GM12892 (cell line): ENCODE measurements at regions not wholly inside any gene's neighbourhood (a gene's known extent, or its start where the extent isn't known, plus 50 kb on each side); places are given as distances from the start of the nearest gene placed in this dataset.

Experiments used
- DNase-seq: peaks from one replicate; pipeline ENCODE4 v3.0.0; 2011; ENCODE audit not compliant: insufficient read length
- FAIRE-seq: peaks from 2 replicates; lab custom pipeline; 2011; peaks lifted over from hg19 to GRCh38; lab: Jason Lieb, UNC
- POLR2A ChIP-seq: IDR thresholded peaks from 2 replicates; pipeline ENCODE4 v1.6.1; 2011; ENCODE audit warnings: low read depth, low read length, control low read depth
- POLR2AphosphoS5 ChIP-seq: IDR thresholded peaks from 2 replicates; pipeline ENCODE4 v1.6.1; 2011; ENCODE audit warnings: low read depth, low read length, control low read depth
- TAF1 ChIP-seq: IDR thresholded peaks from 2 replicates; pipeline ENCODE4 v1.6.1; 2011; ENCODE audit warnings: low read depth, mild to moderate bottlenecking, control low read depth, low read length, borderline replicate concordance

DNA sequence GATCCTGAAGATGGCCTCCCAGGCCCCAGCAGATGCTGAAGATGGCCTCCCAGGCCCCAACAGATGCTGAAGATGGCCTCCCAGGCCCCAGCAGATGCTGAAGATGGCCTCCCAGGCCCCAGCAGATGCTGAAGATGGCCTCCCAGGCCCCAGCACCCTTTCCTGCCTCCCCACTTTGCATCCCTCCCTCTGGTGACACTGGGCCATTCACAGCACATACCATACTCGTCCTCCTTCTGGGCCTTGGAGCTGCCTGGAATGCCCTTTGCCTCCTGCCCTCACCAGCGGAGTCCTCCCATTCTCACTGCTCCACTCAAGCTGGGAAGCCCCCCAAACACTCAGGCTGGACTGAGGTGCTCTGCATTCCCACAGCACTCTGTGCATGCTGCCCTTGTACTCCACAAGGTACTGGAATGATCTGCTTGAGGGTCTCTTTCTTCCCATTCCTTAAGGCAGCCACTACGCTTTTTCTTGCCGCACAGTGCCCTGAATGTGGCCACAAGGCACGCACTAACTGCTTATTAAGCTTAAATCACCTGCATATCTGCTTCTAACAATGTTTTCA is 550.0 kb downstream of the BNC2 start:
- DNase-seq (no peak), FAIRE-seq (no peak)
- TF ChIP-seq TAF1 (no peak), POLR2AphosphoS5 (no peak), POLR2A (no peak)

DNA sequence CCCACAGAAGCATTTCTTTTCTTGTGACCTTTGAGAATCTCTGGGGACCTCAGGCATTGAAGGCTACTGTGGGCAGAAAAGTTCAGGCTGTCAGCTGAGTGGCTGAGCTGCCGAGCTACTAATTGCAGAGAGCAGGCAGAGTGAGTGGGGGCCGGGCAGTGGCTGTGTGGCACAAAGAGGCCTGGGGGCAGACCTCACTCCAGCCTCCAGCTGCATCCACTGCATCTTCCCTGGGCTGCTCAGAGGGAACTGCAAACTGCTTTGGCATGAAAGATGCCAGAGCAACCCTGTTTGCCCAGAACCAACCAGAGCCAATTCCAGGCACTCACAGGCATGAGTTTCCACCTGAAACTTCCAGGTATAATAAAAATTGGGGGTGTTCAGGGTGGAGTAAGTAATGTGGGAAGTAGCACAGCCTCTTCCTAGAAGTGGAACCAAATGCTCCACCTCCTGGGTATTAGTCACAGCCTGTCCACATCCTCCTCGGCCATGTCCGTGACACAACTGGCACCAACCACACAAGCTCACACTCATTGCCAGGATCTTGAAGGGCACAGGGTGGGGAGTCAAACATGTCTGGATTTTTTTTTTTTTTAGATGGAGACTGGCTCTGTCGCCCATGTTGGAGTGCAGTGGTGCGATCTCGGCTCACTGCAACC is 548.9 kb downstream of the BNC2 start:
- FAIRE-seq = no peak
- no peak for TF ChIP-seq TAF1
- no peak for DNase-seq

DNA sequence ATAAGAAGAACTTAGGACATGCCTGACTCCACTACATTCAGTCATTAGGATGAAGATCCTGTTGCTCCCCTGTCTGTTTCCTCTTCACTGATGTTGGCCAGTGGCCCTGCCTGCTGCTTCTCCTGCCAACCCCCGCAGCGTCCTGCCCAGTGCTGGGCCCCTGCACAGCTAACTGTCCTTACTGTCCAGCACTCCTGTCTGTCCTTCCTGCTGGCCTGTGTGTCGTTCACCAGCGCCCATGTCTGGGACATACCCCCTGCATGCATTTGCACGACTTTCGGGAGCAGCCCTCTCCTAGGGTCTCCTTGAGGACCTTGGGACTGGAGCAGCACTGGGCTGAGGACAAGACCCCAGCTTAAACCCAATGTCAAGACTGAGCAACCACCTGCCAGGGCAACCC is 547.6 kb downstream of the BNC2 start:
- no peak for FAIRE-seq
- no peak for DNase-seq
- TF ChIP-seq POLR2AphosphoS5 (no peak), TAF1 (no peak), POLR2A (no peak)

DNA sequence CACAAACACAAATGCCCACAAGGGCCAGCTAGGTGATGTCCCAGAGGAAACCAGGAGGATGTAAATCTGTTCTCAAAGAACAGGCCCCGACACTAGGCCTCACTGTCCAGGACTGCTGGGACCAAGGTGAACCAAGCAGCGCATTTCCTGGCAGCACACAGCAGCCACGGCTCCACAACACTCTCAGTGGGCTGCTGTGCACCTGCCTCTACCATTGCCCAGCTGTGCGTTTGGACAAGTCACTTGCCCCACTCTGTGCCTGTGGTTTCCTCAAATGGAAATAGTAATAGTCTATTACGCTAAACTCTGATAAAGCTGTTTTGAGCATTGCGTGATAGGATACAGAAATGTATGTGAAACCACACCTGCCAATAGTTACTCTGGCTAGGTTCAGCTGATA is 544.5 kb downstream of the BNC2 start:
- no peak for TF ChIP-seq POLR2AphosphoS5
- no peak for DNase-seq
- no peak for FAIRE-seq

DNA sequence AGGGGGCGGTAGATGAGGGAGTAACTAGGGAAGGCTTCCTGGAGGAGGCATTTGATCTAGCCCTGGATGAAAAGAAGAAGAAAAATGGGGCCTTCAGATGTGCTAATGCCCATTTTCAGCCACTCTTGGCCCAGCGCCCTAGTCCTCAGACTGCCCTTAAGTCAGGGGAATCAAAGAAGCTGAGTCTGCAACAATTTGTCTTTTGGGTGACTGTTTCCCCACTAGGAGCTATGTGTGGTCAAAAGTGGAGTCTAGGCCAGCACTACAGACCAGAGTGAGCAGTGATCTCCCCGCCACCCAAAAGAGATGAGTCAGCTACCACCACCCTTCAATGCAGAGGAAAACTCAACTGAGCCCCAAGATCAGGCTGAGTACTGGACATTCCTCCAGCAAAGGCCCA is 542.1 kb downstream of the BNC2 start:
- DNase-seq = no peak
- FAIRE-seq = no peak
- TF ChIP-seq POLR2A = no peak
- TF ChIP-seq POLR2AphosphoS5 = no peak
- no peak for TF ChIP-seq TAF1

DNA sequence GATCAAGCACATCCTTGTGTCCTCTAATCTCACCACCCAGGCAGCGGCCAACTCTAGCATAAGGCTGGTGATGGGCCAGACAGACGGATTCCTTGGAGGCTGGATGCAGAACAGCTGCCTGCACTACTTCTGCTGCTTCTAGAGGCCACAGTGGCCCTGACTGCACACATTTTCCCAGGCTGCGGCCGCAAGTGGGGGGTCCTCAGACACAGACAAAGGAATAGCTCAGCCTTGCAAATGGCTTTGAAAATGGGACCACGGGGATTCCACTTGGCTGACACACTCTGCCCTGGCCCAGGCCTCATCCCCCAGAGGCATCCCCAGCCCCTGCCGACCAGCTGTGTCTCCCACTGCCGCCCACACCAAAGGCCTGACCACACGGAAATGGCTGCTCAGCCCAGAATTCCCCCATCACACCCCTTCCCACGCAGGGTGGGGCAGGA is 540.8 kb downstream of the BNC2 start:
- TF ChIP-seq TAF1 (no peak), POLR2AphosphoS5 (no peak), POLR2A (no peak)
- FAIRE-seq (no peak), DNase-seq (no peak)

DNA sequence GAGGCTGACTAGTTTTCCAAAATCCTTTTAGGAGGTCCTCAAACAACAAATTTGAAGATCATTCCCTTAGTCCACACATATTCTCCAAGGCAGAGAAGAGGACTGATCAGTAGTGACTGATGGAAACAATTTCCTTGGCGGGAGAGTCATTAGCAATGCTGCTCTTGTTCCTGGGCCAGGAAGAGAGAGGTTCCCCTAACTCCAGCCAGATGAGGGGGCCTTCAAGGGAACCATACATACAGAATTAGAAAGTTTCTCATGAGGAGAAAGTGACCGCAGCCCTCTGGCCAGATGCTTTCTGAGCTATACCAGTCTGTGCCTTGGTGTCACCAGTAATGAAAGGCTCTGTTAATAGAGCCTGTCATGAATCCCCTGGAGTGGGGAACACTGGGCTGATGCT is 539.4 kb downstream of the BNC2 start:
- no peak for DNase-seq
- TF ChIP-seq TAF1 (no peak), POLR2A (no peak), POLR2AphosphoS5 (no peak)
- FAIRE-seq = no peak

DNA sequence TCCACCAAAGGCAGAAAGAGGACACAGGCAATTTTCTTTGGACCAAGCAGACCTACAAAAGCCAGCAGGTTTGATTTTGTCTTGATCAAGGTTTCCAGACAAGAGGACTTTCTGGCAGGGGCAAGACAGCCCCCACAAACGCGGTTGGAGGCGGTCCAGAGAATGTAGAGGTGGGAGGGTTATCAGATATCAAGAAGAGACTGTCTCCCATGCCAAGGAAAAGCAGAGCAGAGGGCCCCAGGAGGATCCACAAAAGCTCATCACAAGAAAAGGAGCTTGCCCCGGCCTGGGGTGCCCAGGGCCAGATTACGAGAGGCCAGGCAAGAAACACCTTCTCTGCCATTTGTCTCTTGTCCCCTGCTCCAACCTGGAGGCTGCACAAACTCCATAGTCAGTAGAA is 538.9 kb downstream of the BNC2 start:
- FAIRE-seq (no peak), DNase-seq (no peak)
- no peak for TF ChIP-seq TAF1
- no peak for TF ChIP-seq POLR2A
- TF ChIP-seq POLR2AphosphoS5 = no peak

DNA sequence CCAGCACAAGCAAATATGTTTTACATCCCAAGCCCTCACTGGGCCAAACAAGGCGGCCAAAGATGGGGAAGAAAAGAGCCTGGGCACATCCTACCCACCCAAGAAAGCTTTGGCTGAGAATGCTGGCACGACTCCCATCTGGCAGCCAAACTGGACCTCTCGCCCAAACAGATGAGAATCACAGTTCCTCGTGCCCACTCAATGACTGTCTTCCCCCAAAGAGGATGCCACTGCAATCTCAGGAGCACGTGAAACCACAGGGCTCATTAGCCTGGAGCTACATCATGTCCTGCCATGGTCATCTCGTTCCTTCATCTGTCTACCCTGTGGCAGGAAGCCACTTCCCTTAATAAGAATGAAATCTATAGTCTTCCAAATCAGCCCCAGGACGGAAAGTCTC is 536.8 kb downstream of the BNC2 start:
- DNase-seq (no peak), FAIRE-seq (no peak)
- no peak for TF ChIP-seq POLR2A
- no peak for TF ChIP-seq TAF1
- no peak for TF ChIP-seq POLR2AphosphoS5

DNA sequence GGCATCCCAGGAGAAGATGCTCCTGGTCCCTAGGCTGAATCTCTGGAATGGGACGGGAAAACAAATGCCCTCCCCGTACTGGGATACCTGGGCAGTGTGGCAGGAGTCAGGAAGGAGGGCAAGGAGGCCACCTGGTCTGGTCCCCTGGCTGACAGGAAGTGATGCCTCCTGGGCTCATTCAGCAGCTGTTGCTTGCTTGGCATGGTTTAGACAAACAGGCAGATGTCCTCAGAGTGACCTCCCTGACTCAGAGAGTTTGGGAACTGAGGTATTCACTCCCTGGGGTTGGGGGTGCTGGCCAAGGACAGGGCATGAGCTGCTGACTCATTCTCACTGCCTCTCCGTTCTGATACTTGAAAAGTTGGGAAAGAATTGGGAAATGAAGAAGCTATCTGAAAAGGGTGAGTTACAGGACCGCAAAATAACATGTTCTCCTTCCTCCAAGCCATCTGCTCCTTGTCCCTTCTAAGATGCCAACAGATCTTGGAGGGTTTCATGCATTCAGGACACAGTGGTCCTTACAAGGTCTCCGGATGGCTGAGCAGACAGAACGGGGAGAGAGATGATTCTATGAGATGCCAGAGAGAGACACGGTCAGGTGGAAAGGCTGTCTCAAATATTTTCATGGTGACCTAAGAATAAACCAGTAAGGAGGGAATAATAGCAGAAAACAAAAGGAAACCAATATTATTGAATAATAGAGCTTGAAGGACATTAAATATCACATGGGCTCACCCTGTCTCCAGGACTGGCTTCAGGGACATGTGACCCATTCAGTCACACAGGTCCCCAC is 534.5 kb downstream of the BNC2 start:
- peak; percentile 21 for FAIRE-seq
- no peak for DNase-seq
- TF ChIP-seq POLR2A (no peak), TAF1 (no peak), POLR2AphosphoS5 (no peak)

DNA sequence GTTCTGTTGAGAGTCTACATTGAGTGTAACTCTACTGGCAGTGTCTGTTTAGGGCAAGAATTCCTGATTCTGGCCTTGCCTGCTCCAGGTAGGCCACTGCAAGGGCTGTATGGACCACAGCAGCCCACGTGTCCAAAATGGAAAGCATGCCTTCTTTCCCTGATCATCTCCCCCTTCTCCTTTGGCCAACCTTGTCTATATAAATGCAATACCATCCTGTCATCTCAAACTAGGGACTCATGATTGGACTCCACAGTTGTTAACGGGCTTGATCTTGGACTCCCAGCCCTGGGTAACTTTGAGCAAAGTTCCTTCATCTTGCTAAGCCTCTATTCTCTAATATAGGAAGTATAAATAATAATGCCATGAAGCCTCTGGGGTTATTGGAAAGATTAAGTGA is 533.6 kb downstream of the BNC2 start:
- TF ChIP-seq TAF1 = no peak
- no peak for TF ChIP-seq POLR2AphosphoS5
- no peak for TF ChIP-seq POLR2A
- FAIRE-seq = no peak
- no peak for DNase-seq

DNA sequence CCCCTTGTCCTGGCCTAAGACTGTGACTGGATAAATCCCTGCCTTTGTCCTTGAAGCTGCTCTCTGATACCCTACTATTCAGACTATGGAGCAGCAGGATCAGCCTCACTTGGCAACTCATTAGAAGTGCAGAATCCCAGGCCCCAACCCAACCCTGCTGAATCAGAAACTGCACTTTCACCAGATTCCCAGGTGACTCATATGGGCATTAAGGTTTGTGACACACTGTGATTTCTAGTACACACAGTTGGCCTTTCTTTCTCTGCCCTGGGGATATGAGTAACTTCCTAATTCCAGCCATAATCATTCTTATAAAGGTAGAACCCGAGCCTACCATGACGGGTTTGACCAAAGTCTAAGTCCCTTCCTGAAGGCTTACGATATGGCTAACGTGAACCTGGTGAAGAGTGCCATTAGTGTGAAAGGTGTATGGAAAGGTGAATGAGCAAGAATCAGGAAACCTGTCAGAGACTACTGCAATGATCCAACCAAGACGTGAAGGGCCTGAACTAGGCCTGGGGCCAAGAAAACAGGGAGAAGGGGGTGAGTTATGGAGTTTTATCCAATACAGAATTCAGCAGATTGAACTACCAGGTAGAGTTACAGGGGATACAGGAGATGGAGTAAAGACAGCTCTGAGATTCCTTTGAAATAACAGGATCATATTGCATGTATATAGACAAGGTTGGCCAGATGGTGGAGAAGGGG is 533.0 kb downstream of the BNC2 start:
- FAIRE-seq = no peak
- DNase-seq = no peak

DNA sequence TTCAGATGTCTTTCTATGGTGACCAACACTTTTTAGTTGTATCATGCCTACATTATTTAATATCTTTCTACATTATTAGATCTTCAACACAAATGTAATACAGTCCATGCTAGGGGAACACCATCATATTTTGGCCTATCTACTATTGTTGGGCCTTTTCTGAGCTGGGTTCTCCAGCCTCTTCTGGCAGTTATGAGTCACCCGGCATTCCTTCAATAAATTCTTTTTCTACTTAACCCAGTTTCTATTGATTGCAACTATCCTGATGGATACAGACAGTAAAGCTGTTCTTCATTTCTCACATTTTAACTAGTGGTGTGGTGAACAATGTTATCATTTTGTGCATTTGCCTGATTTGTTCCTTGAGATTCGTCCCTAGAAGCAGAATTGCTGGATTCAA is 529.3 kb downstream of the BNC2 start:
- FAIRE-seq (no peak), DNase-seq (no peak)
- TF ChIP-seq POLR2A (no peak), TAF1 (no peak), POLR2AphosphoS5 (no peak)

More for the DNA sequence above, 533.0 kb downstream of the BNC2 start:
- no peak for TF ChIP-seq POLR2A
- TF ChIP-seq POLR2AphosphoS5 = no peak
- no peak for TF ChIP-seq TAF1
